HG02981 (cell line): ENCODE measurements at regions not wholly inside any gene's neighbourhood (a gene's known extent, or its start where the extent isn't known, plus 50 kb on each side); places are given as distances from the start of the nearest gene placed in this dataset.

Source experiments
- ATAC-seq: cut with Tn5 transposase; IDR thresholded peaks from one replicate; pipeline ENCODE4 v1.9.1; 2021; ENCODE audit warnings: mild to moderate bottlenecking, moderate library complexity; ENCODE audit not compliant: unreplicated experiment

- ATAC-seq: no peak
Observed at GRCh38 chr6:109235481-109236038, 140.3 kb downstream of the CEP57L1 start.

GRCh38 chr6:109230453-109230852, 135.1 kb downstream of the CEP57L1 start:
- no peak for ATAC-seq

DNA sequence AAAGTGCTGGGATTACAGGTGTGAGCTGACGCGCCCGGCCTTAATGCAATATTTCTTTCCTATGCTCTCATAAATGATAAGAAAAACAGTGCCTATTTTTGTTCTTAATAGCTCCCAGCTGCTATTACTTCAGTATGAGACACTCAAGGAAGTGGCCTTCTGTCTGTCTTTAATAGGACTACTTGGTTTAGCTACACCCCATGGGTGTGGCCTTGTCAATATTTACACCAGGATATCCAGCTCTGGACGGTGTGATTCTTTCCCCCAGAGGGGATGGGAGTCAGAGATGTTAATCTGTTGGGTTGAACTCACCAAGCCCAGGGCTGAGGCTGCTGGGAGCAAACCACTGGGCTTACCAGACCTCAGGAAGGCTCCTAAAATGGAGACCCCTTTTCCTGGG, 134.2 kb downstream of the CEP57L1 start:
- no peak for ATAC-seq

DNA sequence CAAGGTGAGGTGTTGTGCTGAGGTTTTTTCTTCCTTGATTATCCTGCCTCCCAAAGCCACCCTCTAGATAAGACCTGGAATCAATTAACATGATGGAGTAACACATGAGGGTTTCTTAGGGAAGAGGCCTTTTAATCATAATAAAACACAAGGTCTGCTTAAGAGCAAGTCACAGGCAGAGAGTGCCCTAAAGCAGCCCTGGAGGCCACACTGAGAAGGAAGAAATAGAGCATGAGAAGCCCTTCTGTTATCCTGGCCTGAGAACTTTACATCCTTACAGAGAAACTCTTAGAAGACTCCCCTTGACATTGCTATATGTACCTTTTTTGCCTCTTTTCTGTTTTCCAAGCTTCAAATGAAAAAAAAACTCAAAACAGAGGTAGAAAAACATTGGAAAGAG, 132.3 kb downstream of the CEP57L1 start:
- ATAC-seq: no peak

DNA sequence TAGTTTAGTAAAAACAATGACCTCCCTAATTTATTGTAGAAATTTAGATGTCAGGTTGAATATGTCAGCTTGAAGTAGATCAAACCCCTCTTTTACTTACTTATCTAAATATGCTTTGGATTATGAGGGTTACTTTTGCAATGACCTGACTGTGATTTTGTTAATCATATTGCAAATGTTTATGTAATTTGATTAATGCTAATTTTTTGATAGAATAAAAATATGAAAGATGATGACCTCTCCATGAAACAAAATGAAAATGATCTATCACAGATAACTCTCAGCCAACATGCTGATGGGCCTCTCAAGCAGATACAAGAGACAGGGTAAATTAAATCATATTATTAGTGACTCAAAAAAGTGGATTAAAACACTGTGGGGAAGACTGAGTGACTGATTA, 131.0 kb downstream of the CEP57L1 start:
- no peak for ATAC-seq

- no peak for ATAC-seq
Observed at GRCh38 chr6:109225946-109226345, 130.6 kb downstream of the CEP57L1 start.

GRCh38 chr6:109224994-109225393, 129.7 kb downstream of the CEP57L1 start:
- no peak for ATAC-seq

DNA sequence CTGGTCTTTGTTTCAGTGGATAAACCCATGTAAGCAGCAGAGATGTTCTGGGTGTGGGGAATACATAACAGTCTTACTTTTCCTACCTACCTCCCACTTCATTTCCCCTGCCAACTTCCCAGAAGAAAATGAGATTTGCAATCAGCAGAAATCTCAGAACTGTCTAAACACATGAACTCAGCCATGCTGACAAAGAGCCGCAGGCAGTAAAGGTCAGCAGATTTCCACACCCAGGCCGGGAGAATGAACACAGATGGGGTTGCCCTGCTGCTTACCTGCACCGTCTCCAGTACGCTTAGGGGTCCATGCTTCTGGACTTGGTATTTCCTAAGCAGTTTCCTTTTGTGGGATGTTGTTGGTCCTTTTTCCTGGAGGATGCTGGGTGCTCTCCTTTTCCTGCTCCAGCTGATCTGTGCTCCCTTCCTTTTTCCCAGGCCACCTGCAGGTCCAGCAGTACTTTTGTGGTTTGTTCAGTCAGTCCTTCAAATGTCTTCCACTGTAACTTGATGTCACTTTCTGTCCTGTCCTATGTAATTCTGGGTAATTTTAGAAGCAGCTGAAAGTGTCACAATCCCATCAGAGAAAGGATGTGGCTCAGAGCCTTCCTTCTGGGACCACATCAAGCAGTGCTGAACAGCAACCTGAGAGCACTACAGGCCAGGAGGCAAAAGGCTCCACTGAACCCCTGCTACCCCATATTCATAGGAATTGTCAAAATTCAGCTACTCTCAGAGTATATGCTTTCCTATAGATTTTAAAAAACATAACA, 129.0 kb downstream of the CEP57L1 start:
- ATAC-seq: no peak

DNA sequence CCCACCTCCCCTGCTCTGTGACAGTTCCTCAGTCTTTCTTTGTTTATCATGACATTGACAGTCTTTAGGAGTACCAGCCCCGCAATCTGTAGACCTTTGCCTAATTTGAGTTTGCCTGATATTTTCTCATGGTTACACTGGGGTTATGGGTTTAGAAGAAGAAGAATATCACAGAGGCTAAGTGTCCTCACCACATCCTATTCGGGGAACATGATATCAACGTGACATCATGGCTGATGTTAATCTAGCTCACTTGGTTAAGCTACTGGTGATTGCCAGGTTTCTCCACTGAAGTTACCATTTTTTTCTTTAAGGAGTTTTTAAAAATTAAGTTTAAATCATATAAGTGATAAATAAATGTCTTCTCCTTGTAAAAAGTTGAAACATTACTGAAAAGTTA, 127.5 kb downstream of the CEP57L1 start:
- ATAC-seq: no peak

DNA sequence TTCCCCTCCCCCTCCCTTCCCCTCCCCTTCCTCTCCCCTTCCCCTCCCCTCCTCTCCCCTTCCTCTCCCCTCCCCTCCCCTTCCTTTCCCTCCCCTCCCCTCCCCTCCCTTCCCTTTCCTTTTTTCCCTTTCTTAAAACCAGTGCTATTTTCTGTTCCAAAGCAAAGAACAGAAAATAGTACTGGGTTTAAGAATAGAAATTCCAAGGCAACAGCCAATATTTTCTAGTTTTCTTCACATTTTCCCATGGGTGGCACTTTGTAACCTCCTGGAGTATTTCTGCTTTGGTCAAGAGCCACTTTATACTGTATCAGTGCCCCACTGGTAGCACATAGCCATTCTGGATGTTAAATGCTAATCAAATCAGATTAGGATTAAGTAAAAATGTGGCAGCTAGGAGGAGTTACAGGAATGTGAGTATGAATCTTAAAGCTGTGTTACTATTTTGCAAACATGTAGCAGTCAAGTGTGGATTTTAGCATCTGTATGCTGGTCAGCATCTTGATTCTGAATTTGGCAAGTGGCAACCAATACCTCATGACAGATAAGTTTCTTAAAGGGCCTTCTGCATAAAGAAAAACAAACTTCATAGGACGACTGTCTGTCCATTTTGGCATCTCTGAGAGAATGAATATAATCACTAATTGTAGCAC, 126.4 kb downstream of the CEP57L1 start:
- no peak for ATAC-seq
